HL-60/S4 treated with phorbol 12-myristate 13-acetate at 8.2 ng/mL for 4 days and 3 days (cell line): ENCODE measurements at regions not wholly inside any gene's neighbourhood (a gene's known extent, or its start where the extent isn't known, plus 50 kb on each side); places are given as distances from the start of the nearest gene placed in this dataset.

ENCODE experiments used
- in situ Hi-C: fragments of 300-500 bp; cut with MboI; formaldehyde crosslinking; loops from 2 replicates; pipeline ENCODE4 v1.15.0; 2022; ENCODE audit warnings: low sequenced_read_pairs

- in situ Hi-C loops, result no loop called here
Observed at GRCh38 chr17:77847221-77848085, 111.0 kb upstream of the TNRC6C start.

- in situ Hi-C loops, result no loop called here
Observed at GRCh38 chr17:77848257-77848656, 110.2 kb upstream of the TNRC6C start.

- in situ Hi-C loops, result no loop called here
Observed at GRCh38 chr17:77849239-77849638, 109.3 kb upstream of the TNRC6C start.

GRCh38 chr17:77851921-77852320 lies 106.6 kb upstream of the TNRC6C start:
- in situ Hi-C loops, result no loop called here

GRCh38 chr17:77852731-77853130 lies 105.8 kb upstream of the TNRC6C start:
- in situ Hi-C loops, result no loop called here

- in situ Hi-C loops, result no loop called here
Observed at GRCh38 chr17:77853191-77853977, 105.1 kb upstream of the TNRC6C start.

- in situ Hi-C loops, result no loop called here
Observed at GRCh38 chr17:77854083-77854758, 104.3 kb upstream of the TNRC6C start.

- in situ Hi-C loops, result no loop called here
Observed at GRCh38 chr17:77854759-77855745, 103.5 kb upstream of the TNRC6C start.

GRCh38 chr17:77856551-77857305 lies 101.8 kb upstream of the TNRC6C start:
- in situ Hi-C loops, result no loop called here

GRCh38 chr17:77857306-77857555 lies 101.3 kb upstream of the TNRC6C start:
- in situ Hi-C loops, result no loop called here

- in situ Hi-C loops, result no loop called here
Observed at GRCh38 chr17:77857613-77858012, 100.9 kb upstream of the TNRC6C start.

- in situ Hi-C loops, result no loop called here
Observed at GRCh38 chr17:77858291-77859034, 100.0 kb upstream of the TNRC6C start.

- in situ Hi-C loops, result no loop called here
Observed at GRCh38 chr17:77859035-77859810, 99.3 kb upstream of the TNRC6C start.

- in situ Hi-C loops, result no loop called here
Observed at GRCh38 chr17:77861133-77861695, 97.3 kb upstream of the TNRC6C start.

GRCh38 chr17:77861981-77862645 lies 96.4 kb upstream of the TNRC6C start:
- in situ Hi-C loops, result no loop called here

- in situ Hi-C loops, result no loop called here
Observed at GRCh38 chr17:77862890-77863813, 95.4 kb upstream of the TNRC6C start.

- in situ Hi-C loops, result no loop called here
Observed at GRCh38 chr17:77863814-77864161, 94.7 kb upstream of the TNRC6C start.
